ENCODE measurements at regions not wholly inside any gene's neighbourhood (a gene's known extent, or its start where the extent isn't known, plus 50 kb on each side); places are given as distances from the start of the nearest gene placed in this dataset.
"Not testable (repeated sequence)": the region's sequence is repeated elsewhere in the genome, so short reads cannot be mapped to it uniquely, and the experiment has no call there.

DNA sequence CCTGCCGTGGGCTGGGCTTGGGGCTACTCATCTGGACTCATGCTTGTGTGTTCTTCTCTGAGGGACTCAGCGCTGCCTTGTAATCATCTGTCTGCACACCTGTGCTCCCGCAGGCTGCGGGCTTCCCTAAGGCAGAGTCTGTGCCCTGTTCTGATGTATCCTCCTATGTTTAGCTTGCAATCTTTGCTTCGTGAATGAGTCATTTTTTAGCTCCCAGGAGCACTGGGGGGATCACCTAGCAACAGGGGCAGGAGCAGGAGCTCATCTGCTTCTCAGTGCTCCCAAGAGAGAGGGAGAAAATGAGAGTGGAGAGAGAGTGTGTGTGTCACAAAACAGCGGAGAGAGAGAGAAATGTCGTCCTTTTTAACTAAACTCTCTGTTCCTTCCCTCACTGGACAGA, 202.4 kb upstream of the ZNF618 start:
- Mint-ChIP-seq H3K9me3 (no peaks in the 10 kb centered on the region), H3K27me3 (ENCODE audit: low read depth) (peaks cover 15% of the 10 kb centered on the region), H3K4me3 (ENCODE audit: low read depth) (no peak overlapping the region), H3K4me1 (ENCODE audit: low read depth) (peaks cover 10% of the 10 kb centered on the region), H3K36me3 (ENCODE audit: low read depth) (no peaks in the 10 kb centered on the region), H3K27ac (no peak overlapping the region)
- no peak for DNase-seq (ENCODE audit: low spot score)
- intact Hi-C loops (cut with micrococcal nuclease), result no loop called here

DNA sequence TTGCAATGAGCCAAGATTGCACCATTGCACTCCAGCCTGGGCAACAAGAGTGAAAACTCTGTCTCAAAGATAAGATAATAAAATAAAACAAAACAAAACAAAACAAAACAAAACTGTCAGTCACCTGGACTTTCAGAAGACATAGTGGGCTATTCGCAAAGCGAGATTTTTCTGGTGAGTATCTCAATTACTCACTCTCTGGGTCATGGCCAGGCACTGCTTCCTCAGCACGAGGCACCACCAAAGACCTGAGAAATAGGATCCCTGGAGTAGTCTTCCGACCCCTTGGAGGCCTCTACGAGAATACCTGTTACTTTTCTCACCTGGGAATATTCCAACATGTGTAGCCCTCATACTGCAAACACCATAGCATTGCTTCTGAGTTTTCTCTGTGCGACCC, 201.7 kb upstream of the ZNF618 start:
- Mint-ChIP-seq H3K27me3 (ENCODE audit: low read depth) (peaks cover 15% of the 10 kb centered on the region), H3K4me1 (ENCODE audit: low read depth) (peaks cover 10% of the 10 kb centered on the region)
- intact Hi-C loops (cut with micrococcal nuclease), result no loop called here

DNA sequence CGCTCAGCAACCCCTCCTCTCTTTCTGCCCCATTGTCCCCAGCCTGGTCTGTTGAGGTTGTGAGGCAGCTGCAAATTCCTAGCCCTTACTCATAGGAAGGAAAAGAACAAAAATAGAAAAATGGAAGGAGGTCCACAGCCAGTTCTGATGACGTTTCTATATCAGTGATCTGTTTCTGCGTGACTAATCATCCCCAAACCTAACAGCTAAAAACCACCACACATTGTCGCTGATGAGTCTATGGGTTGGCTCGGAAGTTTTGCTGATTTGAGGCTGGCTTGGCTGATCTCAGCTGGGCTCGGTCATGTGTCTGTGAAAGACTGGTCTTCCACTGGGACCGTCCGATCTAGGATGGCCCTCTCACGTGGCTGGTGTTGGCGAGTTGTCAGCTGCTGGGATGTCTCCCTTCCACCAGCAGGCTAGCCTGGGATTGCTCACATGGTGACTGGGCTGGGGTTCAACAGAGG, 200.6 kb upstream of the ZNF618 start:
- DNase-seq (ENCODE audit: low spot score), result no peak
- H3K36me3 Mint-ChIP-seq (ENCODE audit: low read depth), result no peaks in the 10 kb centered on the region
- H3K27me3 Mint-ChIP-seq (ENCODE audit: low read depth), result peaks cover 16% of the 10 kb centered on the region
- intact Hi-C loops (cut with micrococcal nuclease), result no loop called here
- H3K9me3 Mint-ChIP-seq, result no peaks in the 10 kb centered on the region
- no peak overlapping the region for H3K4me3 Mint-ChIP-seq (ENCODE audit: low read depth)
- no peak overlapping the region for H3K27ac Mint-ChIP-seq
- peaks cover 10% of the 10 kb centered on the region for H3K4me1 Mint-ChIP-seq (ENCODE audit: low read depth)

More for the DNA sequence above, 201.7 kb upstream of the ZNF618 start:
- Mint-ChIP-seq H3K9me3 (no peaks in the 10 kb centered on the region), H3K27ac (no peak overlapping the region), H3K4me3 (ENCODE audit: low read depth) (no peak overlapping the region), H3K36me3 (ENCODE audit: low read depth) (no peaks in the 10 kb centered on the region)
- no peak for DNase-seq (ENCODE audit: low spot score)

DNA sequence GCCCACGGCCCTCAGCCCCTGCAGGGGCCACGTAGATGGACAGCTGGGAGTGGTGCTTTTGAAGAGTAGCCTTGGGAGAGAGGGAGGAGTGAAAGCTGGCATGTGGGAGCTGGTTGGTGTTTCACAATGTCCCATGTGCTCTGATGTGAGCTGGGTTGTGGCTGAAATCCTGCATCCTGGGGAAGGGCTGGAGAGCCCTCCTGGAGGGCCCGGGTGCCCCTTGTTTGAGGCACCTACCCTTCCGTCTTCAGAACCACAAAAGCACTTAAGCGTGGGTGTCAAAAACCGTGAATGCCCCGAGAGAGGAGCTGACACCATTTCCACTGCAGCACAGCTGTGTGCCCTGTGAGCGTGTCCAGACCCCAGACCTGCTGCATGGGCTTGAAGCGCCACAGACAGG, 199.1 kb upstream of the ZNF618 start:
- no peak overlapping the region for H3K4me3 Mint-ChIP-seq (ENCODE audit: low read depth)
- peaks cover 13% of the 10 kb centered on the region for H3K4me1 Mint-ChIP-seq (ENCODE audit: low read depth)
- no peaks in the 10 kb centered on the region for H3K36me3 Mint-ChIP-seq (ENCODE audit: low read depth)
- H3K9me3 Mint-ChIP-seq, result no peaks in the 10 kb centered on the region
- DNase-seq (ENCODE audit: low spot score), result no peak
- intact Hi-C loops (cut with micrococcal nuclease), result no loop called here
- H3K27me3 Mint-ChIP-seq (ENCODE audit: low read depth), result peaks cover 25% of the 10 kb centered on the region
- no peak overlapping the region for H3K27ac Mint-ChIP-seq

DNA sequence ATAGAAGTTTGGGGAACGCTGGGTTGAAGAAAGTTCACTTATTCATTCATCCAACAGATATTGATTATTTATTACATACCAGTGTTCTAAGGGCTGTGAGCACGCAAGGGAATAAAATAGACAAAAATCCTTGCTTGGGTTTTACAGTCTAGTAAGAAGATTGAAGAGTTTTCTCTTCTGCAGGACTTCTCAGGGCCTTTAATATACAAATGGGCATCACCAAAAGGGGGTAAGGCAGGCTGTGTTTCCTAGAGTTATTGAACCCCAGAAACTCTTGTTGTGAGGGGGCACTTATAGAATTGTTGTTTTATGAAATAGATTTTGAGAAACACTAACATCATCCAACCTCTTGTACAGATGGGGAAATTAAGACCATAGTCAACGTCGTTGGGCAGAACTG, 198.5 kb upstream of the ZNF618 start:
- DNase-seq (ENCODE audit: low spot score), result no peak
- Mint-ChIP-seq H3K4me3 (ENCODE audit: low read depth) (no peak overlapping the region), H3K27ac (no peak overlapping the region), H3K27me3 (ENCODE audit: low read depth) (peaks cover 28% of the 10 kb centered on the region), H3K4me1 (ENCODE audit: low read depth) (peaks cover 14% of the 10 kb centered on the region), H3K36me3 (ENCODE audit: low read depth) (no peaks in the 10 kb centered on the region), H3K9me3 (no peaks in the 10 kb centered on the region)
- intact Hi-C loops (cut with micrococcal nuclease), result no loop called here

DNA sequence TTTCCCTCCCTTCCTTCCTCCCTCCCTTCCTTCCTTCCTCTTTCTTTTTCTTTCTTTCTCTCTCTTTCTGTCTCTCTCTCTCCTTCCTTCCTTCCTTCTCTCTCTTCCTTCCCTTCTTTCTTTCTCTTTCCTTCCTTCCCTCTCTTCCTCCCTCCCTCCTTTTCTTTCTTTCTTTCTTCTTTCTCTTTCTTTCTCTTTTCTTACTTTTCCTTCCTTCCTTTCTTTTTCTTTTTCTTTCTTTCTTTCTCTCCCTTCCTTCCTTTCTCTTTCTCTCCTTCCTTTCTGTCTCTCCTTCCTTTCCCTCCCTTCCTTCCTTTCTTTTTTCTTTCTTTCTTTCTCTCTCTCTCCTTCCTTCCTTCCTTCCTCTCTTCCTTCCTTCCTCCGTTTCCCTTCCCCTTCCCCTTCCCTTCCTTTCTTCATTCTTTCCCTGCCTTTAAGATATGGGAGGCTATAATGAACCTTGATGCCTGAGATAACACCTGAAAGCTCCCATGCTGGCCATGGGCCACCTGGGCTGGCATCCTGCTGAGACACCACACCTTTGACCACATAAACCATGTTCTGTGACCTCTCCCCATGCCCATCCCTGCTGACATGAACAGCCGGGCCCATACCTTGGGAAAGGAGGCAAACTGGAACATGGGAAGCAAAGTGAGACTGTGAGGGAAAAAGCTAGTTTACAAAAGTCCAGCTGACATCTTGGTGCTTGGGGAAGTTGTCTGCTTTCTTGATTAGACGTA, 197.8 kb upstream of the ZNF618 start:
- Mint-ChIP-seq H3K36me3 (ENCODE audit: low read depth) (no peaks in the 10 kb centered on the region), H3K9me3 (no peaks in the 10 kb centered on the region), H3K27ac (no peak overlapping the region), H3K4me3 (ENCODE audit: low read depth) (no peak overlapping the region), H3K4me1 (ENCODE audit: low read depth) (peaks cover 14% of the 10 kb centered on the region), H3K27me3 (ENCODE audit: low read depth) (peaks cover 28% of the 10 kb centered on the region)
- no peak for DNase-seq (ENCODE audit: low spot score)
- intact Hi-C loops (cut with micrococcal nuclease), result no loop called here

DNA sequence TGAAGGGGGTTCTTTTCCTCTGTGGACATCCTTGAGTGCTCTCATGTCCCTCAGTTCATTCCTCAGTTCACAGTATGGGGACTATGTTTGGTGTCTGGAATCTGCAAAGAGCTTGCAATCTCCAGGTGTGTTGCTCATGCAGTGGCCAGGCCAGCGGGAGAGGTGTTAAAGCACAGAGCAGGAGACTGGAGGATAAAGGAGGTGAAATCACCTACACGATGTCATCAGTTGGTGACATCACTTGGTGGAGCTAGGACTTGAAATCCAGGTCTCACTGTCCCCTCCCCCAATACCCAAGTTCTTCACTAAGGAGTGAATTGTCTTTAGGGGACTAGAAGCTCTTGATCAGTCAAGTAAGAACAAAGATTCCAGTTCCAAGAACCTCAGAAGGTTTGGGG, 197.3 kb upstream of the ZNF618 start:
- DNase-seq (ENCODE audit: low spot score), result no peak
- Mint-ChIP-seq H3K4me1 (ENCODE audit: low read depth) (peaks cover 14% of the 10 kb centered on the region), H3K4me3 (ENCODE audit: low read depth) (no peak overlapping the region), H3K9me3 (no peaks in the 10 kb centered on the region), H3K27me3 (ENCODE audit: low read depth) (peaks cover 27% of the 10 kb centered on the region), H3K27ac (no peak overlapping the region), H3K36me3 (ENCODE audit: low read depth) (no peaks in the 10 kb centered on the region)
- intact Hi-C loops (cut with micrococcal nuclease), result no loop called here

DNA sequence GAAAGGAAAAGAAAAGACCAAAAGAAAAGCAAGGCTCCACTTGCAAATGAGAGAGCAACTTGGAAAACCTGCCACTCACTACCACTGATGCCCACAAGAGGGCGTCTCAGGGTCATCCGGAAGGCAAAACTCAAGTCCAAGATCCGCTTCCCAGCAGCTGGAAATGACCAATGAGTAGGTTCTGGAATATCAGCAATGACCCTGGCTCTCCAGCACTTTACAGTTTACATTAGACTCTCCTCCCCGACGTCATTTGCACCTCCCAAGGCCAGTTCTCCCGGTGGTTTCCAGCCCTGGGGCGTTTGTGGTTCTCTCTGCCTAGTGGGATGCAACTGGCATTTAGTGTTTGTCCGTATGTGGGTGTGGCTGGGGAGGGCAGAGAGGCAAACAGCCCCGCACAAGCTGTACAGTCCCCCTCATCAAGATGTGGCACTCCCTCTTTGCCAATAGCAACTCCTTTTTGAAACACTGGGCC, 193.8 kb upstream of the ZNF618 start:
- no peaks in the 10 kb centered on the region for H3K36me3 Mint-ChIP-seq (ENCODE audit: low read depth)
- H3K9me3 Mint-ChIP-seq, result no peaks in the 10 kb centered on the region
- H3K4me3 Mint-ChIP-seq (ENCODE audit: low read depth), result no peak overlapping the region
- H3K27me3 Mint-ChIP-seq (ENCODE audit: low read depth), result peaks cover 46% of the 10 kb centered on the region
- no peak for DNase-seq (ENCODE audit: low spot score)
- no peak overlapping the region for H3K27ac Mint-ChIP-seq
- peaks cover 5% of the 10 kb centered on the region for H3K4me1 Mint-ChIP-seq (ENCODE audit: low read depth)
- intact Hi-C loops (cut with micrococcal nuclease), result no loop called here

DNA sequence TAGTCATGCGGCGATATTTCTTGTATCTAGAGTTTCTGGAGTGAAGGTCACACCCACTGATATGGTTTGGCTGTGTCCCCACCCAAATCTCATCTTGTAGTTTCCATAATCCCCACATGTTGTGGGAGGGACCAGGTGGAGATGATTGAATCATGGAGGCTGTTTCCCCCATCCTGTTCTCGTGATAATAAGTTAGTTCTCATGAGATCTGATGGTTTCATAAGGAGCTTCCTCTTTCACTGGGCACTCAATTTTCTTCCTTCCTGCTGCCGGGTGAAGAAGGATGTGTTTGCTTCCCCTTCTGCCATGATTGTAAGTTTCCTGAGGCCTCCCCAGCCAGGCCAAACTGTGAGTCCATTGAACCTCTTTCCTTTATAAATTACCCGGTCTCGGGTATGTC, 190.5 kb upstream of the ZNF618 start:
- H3K36me3 Mint-ChIP-seq (ENCODE audit: low read depth); DNase-seq (ENCODE audit: low spot score); intact Hi-C loops (cut with micrococcal nuclease); H3K9me3 Mint-ChIP-seq; H3K4me1 Mint-ChIP-seq (ENCODE audit: low read depth); H3K4me3 Mint-ChIP-seq (ENCODE audit: low read depth); H3K27ac Mint-ChIP-seq: not testable (repeated sequence)
- H3K27me3 Mint-ChIP-seq (ENCODE audit: low read depth), result peaks cover 59% of the 10 kb centered on the region

DNA sequence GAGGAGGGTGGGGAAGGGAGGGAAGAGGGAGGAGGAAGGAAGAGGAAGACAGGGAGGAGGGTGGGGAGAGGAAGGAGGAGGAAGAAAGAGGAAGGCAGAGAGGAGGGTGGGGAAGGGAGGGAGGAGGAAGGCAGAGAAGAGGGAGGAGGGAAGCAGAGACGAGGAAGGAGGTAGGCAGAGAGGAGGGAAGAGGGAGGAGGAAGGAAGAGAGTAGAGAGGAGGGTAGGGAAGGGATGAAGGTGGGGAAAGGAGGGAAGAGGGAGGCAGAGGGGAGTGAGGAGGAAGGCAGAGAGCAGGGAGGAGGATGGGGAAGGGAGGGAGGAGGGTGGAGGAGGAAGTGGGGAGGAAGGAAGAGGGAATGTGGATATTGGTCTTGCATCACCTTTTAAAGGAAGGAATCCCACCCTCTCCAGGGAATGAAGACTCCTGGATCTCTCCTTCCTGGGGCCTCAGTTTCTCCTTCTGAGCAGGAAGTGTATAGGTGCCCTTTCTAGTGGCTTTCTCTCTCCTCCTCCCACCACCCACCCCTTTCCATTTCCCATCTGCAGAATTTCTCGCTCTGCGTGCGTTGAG, 188.9 kb upstream of the ZNF618 start:
- no peaks in the 10 kb centered on the region for H3K9me3 Mint-ChIP-seq
- intact Hi-C loops (cut with micrococcal nuclease), result no loop called here
- H3K4me1 Mint-ChIP-seq (ENCODE audit: low read depth), result peaks cover 4% of the 10 kb centered on the region
- H3K27ac Mint-ChIP-seq, result no peak overlapping the region
- no peak overlapping the region for H3K4me3 Mint-ChIP-seq (ENCODE audit: low read depth)
- H3K27me3 Mint-ChIP-seq (ENCODE audit: low read depth), result peaks cover 55% of the 10 kb centered on the region
- H3K36me3 Mint-ChIP-seq (ENCODE audit: low read depth), result no peaks in the 10 kb centered on the region
- DNase-seq (ENCODE audit: low spot score), result no peak

DNA sequence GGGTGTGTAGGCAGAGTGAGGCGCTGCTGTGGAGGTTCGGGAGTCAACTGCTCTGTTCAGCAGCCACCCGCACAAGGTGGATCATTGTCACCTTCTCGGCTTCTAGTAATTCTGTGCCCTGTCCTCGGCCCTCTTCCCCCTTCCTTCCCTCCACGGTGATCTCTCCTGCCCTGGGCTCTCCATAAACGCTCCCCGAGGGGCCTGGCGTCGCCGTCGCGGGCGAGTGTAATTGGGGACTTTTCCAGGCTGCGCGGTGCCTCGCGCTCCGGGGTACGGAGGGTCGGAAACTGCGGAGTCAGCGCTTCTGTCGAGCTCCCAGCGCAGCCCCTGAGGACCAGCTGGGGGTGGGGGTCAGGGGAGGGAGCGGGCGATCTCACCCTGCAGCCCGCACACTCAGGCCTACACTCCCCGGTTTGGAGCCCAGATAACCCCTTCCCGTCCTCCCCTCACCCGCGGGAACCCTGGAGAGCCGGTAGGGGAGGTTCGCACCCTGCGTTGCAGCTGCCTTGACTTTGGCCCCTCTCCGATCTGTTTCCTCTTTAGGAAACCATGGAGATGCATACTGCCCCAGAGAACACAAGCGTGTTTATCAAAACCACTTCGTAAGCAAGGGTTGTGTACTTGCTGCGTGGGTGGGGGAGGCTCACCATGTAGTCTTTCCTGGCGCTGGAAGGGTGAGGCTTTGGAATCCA, 188.3 kb upstream of the ZNF618 start:
- Mint-ChIP-seq H3K27ac (no peak overlapping the region), H3K27me3 (ENCODE audit: low read depth) (peaks cover 55% of the 10 kb centered on the region), H3K4me1 (ENCODE audit: low read depth) (peaks cover 4% of the 10 kb centered on the region), H3K9me3 (no peaks in the 10 kb centered on the region), H3K4me3 (ENCODE audit: low read depth) (no peak overlapping the region), H3K36me3 (ENCODE audit: low read depth) (no peaks in the 10 kb centered on the region)
- intact Hi-C loops (cut with micrococcal nuclease), result no loop called here
- no peak for DNase-seq (ENCODE audit: low spot score)

DNA sequence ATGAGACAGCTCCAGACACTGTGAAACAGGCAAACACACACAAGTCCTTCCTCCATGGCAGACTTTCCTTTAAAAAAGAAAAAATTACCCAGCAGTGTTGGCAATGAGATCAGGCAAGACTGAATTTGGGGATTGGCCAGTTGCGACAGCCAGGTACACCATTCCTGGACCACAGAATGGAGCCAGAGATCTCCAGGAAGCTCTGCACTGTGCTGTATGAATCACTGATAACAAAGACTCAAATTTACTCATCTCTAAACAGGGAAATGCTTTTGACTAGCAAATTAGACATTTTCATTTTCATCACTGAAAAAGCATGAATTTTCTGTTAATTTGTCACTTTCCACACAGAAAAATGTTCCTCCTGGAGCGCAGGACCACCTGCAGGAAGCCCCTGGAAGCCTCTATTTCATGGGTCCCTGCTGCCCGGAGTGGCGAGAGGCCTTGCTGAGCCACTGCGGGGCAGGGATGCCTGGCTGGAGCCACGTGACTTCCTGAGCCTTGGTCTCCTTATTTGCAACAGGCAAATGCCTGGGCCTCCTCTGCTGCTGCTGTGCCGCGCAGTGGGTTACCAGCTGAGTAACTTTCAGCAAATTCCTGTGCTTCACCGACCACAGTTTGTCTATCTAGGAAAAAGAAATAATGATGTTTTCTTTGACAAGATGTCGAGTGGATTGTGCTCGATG, 185.9 kb upstream of the ZNF618 start:
- peaks cover 6% of the 10 kb centered on the region for H3K4me1 Mint-ChIP-seq (ENCODE audit: low read depth)
- H3K9me3 Mint-ChIP-seq, result no peaks in the 10 kb centered on the region
- H3K27ac Mint-ChIP-seq, result no peak overlapping the region
- peaks cover 53% of the 10 kb centered on the region for H3K27me3 Mint-ChIP-seq (ENCODE audit: low read depth)
- H3K36me3 Mint-ChIP-seq (ENCODE audit: low read depth), result no peaks in the 10 kb centered on the region
- intact Hi-C loops (cut with micrococcal nuclease), result no loop called here
- H3K4me3 Mint-ChIP-seq (ENCODE audit: low read depth), result no peak overlapping the region
- no peak for DNase-seq (ENCODE audit: low spot score)

DNA sequence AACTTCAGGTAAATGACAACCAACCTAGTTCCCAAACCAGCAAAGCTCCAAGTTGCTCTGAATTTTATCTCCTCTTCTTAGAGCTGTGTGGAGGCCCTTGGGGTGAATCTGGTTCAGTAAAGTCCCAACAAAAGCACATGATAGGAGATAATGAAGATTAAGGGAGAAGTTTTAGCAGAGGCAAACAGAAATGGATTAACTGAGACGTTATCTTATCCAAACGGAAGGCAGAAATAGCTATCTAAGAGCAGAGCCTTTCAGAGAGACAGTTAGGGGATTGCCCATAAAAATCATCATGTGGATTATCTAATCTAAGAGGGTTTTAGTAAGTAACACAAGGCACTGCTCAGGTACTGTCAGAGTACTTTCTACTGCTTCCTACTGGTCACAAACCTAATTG, 183.9 kb upstream of the ZNF618 start:
- Mint-ChIP-seq H3K4me3 (ENCODE audit: low read depth) (no peak overlapping the region), H3K27ac (no peak overlapping the region), H3K9me3 (no peaks in the 10 kb centered on the region), H3K36me3 (ENCODE audit: low read depth) (no peaks in the 10 kb centered on the region), H3K4me1 (ENCODE audit: low read depth) (peaks cover 13% of the 10 kb centered on the region), H3K27me3 (ENCODE audit: low read depth) (peaks cover 35% of the 10 kb centered on the region)
- no peak for DNase-seq (ENCODE audit: low spot score)
- intact Hi-C loops (cut with micrococcal nuclease), result no loop called here
